PFSK-1 (cell line): ENCODE measurements at regions not wholly inside any gene's neighbourhood (a gene's known extent, or its start where the extent isn't known, plus 50 kb on each side); places are given as distances from the start of the nearest gene placed in this dataset.

Experiments used
- FOXP2 ChIP-seq: optimal IDR thresholded peaks from 2 replicates; pipeline ENCODE3; 2011; ENCODE audit warnings: borderline replicate concordance, control low read depth, inconsistent platforms; ENCODE audit not compliant: insufficient read depth; ENCODE audit errors: extremely low read length, extremely low read depth
- POLR2AphosphoS5 ChIP-seq: IDR thresholded peaks from 2 replicates; pipeline ENCODE4 v1.6.1; 2012; ENCODE audit warnings: low read depth, mild to moderate bottlenecking, control low read depth, low read length, moderate library complexity
- REST ChIP-seq, 2 experiments: IDR thresholded peaks; 2 replicates each; pipeline versions ENCODE4 v1.6.1 to v1.8.0; 2011 to 2012; ENCODE audit warnings: low read depth in 2 of 2, low read length in 2 of 2, control low read depth in 1 of 2, inconsistent platforms in 1 of 2, mild to moderate bottlenecking in 1 of 2, moderate library complexity in 1 of 2; ENCODE audit not compliant: insufficient read depth in 1 of 2
- SIN3A ChIP-seq: IDR thresholded peaks from 2 replicates; pipeline ENCODE4 v1.6.1; 2012; ENCODE audit warnings: mild to moderate bottlenecking, low read length, moderate library complexity, borderline replicate concordance; ENCODE audit not compliant: insufficient read depth
- TAF1 ChIP-seq: IDR thresholded peaks from 2 replicates; pipeline ENCODE4 v1.6.1; 2012; ENCODE audit warnings: low read length, control low read depth, borderline replicate concordance; ENCODE audit not compliant: insufficient read depth

DNA sequence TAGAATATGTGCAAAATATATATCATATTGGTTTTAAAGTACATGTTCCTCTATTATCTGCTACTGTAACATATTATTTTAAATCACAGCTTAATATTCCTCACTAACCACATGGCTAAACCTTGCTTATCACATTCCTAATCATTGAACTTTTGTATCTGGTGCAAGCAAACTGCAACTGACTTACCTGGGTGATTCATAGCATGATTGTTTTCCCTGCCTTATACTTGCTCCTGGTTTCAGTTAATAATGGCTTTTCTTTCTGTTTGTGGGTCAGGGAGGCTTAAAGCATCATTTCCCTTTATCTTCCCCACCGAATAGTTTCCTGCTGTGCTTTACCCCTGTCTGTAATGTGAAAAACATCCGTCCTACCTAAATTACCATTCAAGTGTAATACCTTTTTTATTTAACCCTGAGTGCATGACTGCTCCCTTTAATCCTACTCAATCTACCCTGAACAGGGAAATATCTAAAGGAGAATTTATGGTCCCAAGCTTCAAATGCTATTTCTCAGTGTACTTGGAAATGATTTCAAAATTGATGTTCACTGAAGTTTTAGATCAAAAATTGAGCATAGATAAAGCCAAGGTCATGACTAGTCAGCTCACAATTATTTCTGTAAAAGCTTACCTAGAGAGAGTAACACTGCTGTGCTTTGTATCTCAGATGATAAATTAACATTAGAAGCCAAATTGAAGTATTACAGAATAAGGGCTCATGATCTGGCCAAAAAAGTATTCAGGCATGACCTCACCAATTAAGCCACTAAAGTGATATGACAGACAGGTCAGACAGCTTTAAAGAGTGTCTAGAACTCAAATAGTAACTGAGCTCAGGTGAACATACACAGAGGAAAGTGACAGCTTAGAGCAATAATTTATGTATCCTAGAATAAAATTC, 507.1 kb downstream of the BRINP3 start:
- TF ChIP-seq REST (IDR thresholded peaks at IDR 0.05; ENCODE audit: insufficient read depth in 1 of 2, low read depth in 2 of 2, low read length in 2 of 2) (no peak), SIN3A (no peak), FOXP2 (no peak), POLR2AphosphoS5 (no peak), TAF1 (no peak)

DNA sequence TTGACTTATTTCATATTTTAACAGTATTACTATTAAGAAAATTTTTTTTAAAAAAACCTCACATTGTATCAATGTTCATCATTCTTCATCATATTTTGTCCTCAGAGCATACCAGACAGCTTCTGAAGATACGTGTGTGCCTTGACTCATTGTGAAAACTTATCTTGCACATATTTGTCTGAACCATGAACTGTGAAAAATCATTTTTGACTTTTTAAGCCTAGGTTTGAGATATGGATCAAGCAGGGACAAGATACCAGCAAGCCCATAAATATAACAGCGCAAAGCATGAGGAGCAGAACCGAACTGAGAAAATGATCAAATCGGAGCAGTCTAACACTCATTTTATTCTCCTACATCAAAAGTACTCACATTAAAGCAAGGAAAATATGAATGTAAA, 506.0 kb downstream of the BRINP3 start:
- no peak for TF ChIP-seq FOXP2
- no peak for TF ChIP-seq POLR2AphosphoS5
- TF ChIP-seq REST (IDR thresholded peaks at IDR 0.05; ENCODE audit: insufficient read depth in 1 of 2, low read depth in 2 of 2, low read length in 2 of 2) = no peak
- no peak for TF ChIP-seq TAF1
- TF ChIP-seq SIN3A = no peak

GRCh38 chr1:189977184-189977583, 500.5 kb downstream of the BRINP3 start:
- TF ChIP-seq SIN3A (no peak), TAF1 (no peak), POLR2AphosphoS5 (no peak), FOXP2 (no peak), REST (IDR thresholded peaks at IDR 0.05; ENCODE audit: insufficient read depth in 1 of 2, low read depth in 2 of 2, low read length in 2 of 2) (no peak)

DNA sequence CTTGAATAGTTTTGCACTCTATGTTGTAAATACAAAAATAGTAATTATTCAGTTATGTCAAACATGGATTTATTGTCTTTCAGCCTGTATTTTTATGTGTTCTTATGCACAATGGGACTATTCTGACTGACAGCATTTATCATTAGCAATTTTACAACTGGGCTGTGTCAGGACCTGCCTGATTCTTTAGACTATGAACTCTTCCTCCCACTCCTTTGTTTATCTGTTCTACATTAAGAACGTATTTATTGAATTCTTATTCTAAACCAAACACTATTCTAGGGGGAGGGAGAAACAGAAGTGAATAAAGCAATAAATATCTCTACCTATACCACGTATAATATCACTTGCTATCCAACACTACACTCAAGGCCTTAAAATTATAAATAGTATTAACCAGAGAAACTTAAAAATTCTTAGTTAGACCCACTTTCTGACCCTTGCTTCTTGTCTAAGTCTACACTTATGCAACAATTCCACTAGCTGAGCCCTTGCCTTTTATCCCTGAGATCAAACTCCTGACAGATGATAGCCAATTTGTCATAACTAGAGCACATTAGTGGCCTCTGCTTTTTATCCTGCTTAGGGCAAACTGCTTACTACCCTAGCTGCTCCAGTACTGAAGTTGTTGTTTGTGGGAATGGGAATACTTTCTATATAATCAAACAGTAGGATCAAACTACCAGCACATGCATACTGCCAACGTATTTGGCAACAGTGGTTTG, 494.3 kb downstream of the BRINP3 start:
- no peak for TF ChIP-seq POLR2AphosphoS5
- no peak for TF ChIP-seq REST (IDR thresholded peaks at IDR 0.05; ENCODE audit: insufficient read depth in 1 of 2, low read depth in 2 of 2, low read length in 2 of 2)
- no peak for TF ChIP-seq FOXP2
- no peak for TF ChIP-seq SIN3A
- TF ChIP-seq TAF1 = no peak
